HG02588 (cell line): ENCODE measurements at regions not wholly inside any gene's neighbourhood (a gene's known extent, or its start where the extent isn't known, plus 50 kb on each side); places are given as distances from the start of the nearest gene placed in this dataset.

Source experiments
- ATAC-seq: cut with Tn5 transposase; IDR thresholded peaks from one replicate; pipeline ENCODE4 v1.9.1; 2021; ENCODE audit warnings: mild to moderate bottlenecking, moderate library complexity; ENCODE audit not compliant: unreplicated experiment

DNA sequence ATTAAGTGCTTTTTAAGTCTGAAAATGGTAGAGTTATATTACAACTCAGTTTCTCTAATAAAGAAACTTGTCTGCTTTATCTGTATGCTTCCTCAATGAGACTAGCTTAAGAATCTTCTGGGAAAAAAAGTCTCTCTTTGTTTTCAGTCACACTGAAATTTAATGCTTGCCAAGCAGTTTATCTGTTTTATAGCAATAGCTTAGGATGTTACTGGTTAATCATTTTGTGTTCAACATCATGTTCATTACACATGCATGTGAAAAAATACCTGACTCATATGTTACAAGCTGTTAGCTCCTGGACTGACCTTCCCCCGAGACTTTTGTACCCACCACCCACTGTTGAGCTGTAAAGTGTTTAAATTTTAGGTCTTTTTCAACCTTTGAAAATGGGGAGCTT, 706.2 kb upstream of the CBLB start:
- no peak for ATAC-seq

DNA sequence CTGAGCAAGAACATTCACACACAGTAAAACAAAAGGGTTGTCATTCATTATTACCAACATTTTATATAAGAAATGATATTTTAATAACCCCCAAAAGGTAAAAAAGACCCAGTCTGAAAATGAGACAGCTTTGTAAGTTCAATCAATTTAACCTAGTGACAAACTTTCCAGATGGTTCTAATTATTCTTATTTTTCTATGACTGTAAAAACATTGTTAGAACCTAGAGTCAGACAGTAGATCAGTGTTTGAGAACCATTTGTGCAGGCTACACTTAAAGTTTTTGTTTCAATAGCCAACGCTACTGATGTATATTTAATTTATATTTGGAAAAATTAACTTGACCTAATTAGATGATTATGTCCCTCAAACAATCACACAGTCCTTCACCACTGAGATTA, 708.4 kb upstream of the CBLB start:
- ATAC-seq = no peak

DNA sequence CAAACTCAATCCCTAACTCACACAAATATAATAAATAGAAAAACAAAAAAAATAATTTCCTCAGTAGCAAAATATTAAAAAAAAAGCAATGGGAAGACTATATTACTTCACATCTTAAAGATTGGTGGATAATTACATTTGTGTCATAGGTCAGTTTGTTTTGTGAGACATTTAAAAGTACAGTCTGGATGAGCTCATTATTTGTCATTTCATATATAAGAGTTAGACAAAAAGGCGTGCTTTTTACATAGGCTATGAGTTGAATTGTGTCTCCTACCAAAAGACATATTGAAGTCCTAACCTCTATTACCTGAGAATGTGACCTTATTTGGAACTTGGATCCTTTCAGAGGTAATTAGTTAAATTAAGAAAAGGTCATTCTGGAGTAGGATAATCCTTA, 710.1 kb upstream of the CBLB start:
- no peak for ATAC-seq

DNA sequence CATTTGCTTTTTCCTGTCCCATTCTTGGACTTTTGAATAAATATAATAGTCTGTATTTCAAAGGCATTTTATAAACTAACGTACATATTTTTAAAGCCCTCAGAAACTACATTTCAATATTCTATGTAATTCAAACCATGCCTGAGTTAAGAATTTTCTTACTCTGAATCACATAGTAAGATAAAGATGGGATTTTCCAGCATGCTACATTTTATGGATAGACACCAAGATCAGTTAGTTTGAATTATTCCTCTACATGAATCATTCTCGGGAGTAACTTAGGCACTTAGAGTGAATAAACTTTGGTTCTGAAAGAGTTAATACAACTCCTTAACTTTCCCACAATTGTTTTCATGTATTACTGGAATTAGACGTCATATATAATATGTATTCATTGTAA, 713.3 kb upstream of the CBLB start:
- no peak for ATAC-seq

DNA sequence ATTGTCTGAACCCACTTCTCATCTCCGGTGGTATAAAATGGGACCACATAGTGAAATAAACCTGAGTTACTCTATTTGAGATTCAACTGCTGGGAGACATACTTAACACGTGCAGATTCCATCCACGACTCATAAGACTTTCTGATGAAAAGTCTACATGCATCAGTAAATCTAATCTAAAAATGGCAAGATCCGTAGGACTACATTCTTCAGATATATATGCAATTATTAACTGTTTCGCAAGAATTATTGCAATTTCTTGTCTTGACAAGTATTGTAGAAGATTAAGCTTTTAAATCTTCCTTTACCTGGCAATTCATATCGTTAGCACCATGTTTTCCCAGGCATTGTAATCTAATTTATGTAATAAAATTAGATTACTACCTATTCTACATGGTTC, 718.7 kb upstream of the CBLB start:
- no peak for ATAC-seq

DNA sequence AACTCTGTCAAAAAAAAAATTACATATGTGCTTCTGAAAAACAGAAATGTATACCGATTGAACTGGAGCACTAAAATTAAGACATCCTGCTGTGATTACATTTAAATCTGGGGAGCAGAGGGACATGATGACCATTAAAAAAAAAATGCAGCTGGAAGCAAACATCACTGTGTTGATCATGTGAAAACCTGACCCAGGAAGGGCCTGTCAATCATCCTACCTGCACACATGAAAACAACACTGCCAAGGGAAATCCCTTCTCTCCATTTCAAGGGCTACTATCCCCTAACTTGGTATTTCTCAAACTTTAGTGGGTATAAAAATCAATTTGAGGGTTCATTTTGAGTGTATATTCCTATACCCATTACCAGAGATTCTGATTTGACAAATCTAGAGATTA, 719.9 kb upstream of the CBLB start:
- ATAC-seq = no peak

DNA sequence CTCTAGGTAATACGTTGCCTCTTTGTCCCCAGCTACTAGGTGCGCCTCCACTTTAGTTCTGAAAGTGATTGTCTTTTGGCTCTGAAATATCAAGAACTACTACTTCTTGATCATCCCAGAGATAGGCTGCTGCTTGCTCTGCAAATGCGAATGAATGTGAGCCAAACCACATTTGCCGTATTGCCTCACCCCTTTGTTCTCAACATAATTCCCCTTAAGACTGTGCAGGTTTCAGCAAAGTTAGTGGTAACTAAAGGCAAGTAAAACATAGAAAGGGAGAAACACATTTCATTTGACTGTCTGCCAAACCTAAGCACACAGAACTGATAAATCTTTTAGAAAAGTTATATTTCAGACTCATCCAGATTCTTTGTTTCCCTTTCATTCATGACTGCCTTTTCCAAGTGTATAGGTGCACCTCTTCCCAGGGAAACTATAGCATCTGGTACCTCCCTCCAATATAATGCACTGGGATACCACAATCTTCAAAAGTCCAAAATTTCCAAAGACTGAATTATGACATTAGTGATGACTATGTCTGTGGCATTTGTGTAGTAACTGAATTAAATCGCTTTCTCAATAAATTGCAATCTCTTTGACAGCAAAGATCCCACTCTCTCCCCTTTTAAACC, 720.6 kb upstream of the CBLB start:
- no peak for ATAC-seq

DNA sequence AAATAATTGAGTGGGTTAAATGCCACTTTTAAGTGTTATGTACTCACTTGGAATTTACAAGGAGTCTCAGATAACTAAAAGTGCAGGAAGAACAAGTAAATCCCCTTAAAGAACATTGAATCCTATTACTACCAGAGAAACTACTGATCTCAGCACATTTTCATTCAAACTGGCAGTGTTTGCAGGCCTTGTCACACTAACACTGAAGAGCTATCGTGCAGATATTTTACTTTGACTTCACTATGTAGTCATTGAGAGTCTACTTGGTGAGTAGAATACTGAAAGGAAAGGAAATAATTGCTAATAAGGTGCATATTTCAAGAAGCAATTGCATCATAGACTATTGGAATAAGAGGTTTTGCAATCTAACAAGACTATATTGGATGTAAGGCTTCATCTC, 721.4 kb upstream of the CBLB start:
- ATAC-seq = no peak

DNA sequence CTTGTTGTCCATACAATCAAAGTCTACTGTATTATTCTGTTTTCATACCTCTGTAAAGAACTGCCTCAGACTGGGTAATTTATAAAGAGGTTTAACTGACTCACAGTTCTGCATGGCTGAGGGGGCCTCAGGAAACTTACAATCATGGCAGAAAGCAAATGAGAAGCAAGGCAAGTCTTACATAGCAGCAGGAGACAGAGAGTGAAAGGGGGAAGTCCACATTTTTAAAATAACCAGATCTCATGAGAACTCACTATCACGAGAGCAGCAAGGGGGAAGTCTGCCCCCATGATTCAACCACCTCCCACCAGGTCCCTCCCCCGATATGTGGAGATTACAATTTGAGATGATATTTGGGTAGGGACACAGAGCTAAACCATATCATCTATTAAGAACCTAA, 724.6 kb upstream of the CBLB start:
- no peak for ATAC-seq

DNA sequence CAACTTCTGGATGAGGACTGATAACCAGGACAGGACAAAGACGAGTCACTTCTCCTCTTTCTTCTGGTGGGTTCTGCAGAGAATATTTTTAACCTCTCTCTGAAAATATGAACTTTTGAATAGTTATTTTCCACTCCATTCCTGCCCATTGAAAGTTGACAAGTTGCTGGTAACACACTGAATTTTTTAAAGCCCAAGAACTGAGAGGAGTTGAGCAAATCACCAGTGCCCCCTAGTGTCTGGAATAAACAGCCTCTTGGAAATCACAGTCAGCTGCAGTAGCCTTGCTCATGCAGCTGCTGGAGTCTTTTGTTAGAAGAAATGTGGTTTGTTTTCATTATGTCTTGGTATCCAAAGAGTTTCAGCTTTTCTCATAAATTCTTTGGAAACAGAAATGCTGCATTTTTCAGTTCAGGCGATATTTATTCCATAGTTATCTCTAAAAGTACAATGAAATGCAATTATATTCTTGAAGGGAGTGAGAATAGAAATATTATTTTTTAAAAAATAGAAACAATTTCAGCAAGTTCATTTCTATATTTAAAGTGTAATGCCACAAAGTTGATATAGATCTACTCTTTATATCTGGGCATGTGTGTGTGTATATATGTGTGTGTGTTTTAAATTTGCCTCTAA, 741.0 kb upstream of the CBLB start:
- ATAC-seq = peak; percentile 75

DNA sequence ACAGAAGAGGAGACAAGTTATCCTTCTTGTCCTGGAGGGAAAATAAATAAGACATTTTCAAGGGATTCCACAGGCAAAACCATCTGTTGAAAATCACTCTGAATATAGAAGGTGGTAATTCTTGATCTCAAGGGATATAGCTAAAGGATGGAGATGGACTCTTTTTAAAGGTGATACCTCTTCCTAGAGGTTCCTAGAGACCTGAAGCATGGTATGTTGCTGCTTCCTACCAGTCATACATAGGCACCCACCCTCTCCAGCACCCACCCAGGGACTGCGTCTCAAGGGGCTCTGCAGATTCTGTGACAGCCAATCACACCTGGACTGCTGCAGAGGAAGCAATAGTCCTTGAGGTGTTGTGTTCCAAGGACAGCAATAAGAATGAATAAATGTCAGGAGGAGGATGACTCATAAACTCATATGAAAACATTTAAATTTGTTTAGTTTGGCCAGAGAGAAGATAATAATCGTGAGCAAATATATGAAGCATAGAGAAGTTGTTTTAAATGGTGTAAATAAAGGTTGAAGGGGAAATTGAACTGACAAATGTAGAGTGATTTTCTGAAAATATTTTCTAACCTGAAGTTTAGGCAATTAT, 741.6 kb upstream of the CBLB start:
- no peak for ATAC-seq

DNA sequence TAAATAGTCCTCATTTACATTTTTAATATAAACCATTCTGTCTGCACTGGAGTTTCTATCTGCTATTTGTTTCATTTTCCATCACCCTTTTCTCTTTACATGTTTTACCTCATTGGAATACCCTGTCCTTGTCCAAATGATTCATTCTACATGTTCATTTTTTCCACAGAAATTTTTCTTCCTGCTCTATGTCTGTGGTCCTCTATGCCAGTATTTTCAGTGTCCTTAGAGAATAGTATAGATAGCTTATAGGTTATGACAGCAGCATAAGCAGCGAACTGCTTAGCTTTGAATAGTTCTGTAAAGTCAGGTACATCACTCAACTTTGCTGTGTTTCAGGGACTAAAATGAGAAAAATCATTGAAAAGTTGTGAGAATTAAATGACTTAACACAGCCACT, 742.3 kb upstream of the CBLB start:
- no peak for ATAC-seq

DNA sequence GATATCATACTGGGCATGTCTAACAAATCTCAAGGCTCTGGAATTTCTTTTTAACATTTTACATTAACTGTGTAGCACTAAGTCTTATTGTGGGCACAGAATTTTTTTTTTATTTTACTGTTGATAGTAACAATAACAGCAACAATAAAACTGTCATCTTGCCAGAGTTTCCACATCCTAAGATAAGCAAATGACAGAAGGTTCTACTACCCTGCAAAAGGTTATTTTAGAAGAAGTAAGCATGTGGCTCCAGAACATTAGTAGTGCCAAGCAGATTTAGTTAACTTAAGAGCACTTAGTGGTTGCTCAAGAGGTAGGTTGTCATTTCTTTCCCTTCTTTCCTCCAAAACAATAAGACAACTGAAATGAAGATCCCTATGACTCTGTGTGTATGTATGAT, 743.0 kb upstream of the CBLB start:
- ATAC-seq = no peak

DNA sequence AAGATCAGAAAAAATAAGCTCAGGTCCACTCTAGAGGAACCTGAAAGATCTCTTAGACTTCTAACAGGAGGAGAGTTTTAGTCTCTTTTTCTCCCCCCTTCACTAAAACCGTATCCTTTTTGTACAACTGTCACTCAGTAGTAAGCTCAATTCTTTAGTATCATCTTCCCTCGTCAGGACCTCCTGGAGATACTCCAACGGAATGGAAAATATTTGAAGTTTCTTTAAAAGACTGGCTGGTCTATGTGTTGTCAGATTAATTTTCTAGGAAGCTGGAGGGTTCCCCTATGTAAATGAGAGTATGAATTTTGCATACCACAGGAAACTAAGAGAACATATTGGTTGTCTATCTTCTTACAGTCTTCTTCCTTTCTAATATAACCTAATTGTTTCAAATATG, 747.7 kb upstream of the CBLB start:
- no peak for ATAC-seq

DNA sequence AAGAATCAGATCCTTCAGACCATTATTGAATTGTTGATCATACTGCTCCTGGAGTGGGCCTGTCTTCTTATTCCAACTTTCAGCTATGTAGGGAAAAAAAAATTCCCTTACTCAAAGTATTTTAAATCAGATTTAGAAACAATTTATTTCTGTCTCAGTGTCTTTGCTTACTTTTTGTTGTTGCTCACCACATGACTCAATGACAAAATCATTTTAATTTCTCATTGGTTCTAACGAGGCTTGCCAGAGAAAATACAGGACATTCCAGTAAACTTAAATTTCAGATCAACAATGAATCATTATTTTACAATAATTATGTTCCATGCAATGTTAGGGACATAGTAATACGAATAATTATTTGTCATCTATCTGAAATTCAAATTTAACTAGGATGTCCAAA, 748.5 kb upstream of the CBLB start:
- ATAC-seq = no peak

DNA sequence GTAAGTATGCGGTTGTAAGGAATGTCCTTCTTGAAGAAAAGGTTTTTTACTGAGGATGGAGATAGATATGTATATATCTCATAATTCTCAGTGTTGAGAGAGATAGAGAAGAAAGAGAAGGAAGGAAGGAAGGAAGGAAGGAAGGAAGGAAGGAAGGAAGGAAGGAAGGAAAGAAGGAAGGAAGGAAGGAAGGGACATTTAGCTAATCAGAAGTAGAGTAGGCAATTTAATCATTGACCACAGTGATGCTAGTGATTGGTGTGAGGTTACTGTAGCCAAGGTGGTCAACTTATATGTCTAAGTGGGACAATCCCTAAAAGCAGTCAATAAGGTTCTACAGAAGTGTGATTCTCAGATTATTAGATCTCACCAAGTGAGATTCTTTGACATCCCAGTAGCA, 751.8 kb upstream of the CBLB start:
- ATAC-seq = no peak

DNA sequence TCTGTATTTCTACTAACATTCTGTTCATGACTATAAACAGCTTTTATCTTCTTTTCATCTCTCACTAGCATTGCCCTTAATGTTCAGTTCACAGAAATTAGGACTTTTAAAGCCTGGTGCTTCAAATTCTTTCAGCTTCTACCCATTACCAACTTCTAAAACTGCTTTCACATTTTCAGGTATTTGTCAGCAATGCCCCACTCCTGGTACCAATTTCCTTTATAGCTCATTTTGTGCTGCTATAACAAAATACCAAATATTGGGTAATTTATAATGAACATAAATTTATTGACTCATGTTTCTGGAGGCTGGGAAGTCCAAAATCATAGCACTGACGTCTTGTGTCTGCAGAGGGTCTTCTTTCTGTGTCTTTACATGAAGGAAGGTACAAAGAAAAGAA, 753.1 kb upstream of the CCDC54 start:
- no peak for ATAC-seq

DNA sequence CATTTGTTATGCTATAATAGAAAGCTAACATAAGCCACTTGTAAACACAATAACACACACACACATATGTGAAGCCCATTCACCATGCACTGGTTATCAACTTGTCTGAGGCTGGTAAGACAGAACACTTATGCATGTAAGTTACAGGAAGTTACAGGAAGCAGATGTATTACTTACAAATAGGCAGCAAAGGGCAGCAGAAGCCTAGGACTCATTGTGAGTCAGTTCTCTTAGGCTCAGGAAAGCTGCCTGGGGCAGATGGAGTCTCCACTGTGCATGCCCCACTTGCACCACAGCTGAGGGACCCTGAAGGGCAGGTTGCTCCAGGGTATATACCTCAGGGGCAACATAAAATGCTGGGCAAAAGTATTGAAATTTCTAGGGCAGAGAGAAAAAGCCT, 748.8 kb upstream of the CCDC54 start:
- no peak for ATAC-seq

DNA sequence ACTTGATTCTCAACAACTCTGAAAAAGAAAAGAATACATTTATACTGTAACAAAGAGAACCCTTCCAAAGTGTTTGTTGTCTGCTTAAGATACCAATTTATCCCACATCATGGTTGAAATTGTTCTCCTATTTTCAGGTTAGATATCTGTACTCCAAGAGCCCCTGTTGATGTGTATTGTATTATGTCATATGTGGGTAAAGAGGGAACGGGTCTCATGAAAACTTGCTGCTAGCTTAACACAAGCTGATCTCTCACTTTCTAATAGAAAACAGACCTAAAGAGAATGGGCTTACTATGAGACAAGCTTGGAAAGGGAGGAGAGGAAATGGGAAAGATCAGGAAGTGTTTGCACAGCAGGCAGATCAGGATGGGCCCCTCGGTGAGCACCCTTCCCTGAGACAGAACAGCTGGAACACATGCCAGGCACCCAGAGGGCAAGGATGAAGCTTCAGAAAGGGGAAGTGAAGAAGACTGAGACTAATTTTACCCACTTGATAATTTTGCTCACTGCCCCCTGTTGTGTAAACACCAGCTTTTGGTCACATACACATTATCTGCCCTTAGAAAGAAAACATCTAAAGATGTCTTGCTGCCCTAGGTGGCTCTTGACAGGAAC, 747.9 kb upstream of the CCDC54 start:
- peak; percentile 93 for ATAC-seq

DNA sequence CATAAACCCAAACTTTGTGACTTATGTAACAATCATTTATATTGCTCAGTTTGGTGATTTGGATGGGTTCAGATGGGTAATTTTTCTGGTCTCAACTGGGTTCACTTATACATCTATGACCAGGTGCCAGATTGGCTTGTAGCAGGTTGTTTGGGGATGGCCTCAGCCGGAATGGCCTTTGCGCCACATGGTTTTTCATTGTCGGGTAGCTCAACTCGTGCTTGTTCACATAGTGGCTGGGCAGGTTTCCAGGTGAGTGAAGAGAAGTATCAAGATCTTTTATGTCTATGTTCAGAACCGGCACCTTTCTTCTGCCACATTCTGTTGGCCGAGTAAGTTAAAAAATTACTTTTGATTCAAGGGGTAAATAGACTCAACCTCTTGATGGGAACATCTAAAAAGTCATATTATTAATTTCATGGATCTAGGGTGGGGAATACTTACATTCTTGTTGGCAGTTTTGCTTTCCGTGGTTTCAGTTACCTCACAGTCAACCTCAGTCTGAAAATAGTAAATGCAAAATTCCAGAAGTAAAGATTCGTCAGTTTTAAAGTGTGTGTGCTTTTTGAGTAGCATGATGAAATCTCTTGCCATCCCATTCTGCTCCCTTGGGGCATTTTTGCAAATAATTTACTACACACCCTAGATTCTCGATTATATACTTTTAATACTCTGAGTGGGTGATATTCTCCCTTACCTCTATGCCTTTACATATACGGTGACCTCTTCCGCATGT, 745.7 kb upstream of the CCDC54 start:
- no peak for ATAC-seq

DNA sequence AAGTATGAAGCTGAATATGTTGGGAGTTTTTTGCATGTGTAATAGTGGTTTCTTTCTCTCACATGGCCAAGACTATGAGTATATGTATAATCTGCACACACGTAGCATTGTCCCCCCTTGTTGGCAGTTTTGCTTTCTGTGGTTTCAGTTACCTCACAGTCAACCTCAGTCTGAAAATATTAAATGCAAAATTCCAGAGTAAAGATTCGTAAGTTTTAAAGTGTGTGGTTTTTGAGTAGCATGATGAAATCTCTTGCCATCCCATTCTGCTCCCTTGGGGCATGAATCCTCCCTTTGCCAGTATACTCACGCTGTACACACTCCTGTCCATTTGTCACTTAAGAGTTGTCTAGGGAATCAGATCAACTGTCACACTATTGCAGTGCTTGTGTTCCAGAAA, 742.0 kb upstream of the CCDC54 start:
- ATAC-seq = peak; percentile 85

DNA sequence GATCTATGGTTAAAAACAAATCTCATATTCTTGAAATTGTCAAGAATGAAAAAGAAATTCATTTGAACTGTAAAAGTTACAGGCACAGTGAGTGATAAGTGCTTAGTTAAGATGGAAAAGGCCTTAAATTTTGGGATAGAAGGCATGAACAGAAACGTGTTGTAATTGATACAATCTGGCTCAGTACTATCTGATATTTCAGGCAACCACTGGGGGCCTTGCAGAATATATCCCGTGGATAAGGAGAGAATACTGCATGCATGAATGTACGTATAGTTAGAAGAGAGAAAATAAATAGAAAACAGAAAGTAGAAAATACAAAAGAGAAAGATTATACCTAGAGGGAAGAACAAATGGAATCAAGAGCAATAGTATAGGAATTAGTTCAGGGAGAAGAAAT, 741.4 kb upstream of the CCDC54 start:
- ATAC-seq = no peak
